Left ventricle myocardium superior (tissue), 1 donor: ENCODE measurements at regions not wholly inside any gene's neighbourhood (a gene's known extent, or its start where the extent isn't known, plus 50 kb on each side); places are given as distances from the start of the nearest gene placed in this dataset.

Source experiments
- ATAC-seq: fragments of 200-7000 bp; cut with Tn5 transposase; one replicate; pipeline ENCODE4 v1.9.1; 2020; ENCODE audit warnings: mild to moderate bottlenecking, moderate library complexity
- DNase-seq: peaks from one replicate; pipeline ENCODE4 v3.0.0-alpha.2; 2020
- intact Hi-C: fragments of 100-400 bp; cut with micrococcal nuclease; formaldehyde crosslinking; loops from one replicate; pipeline ENCODE4 v1.11.0; 2022
- donor health status: DM: no; HTN: yes; CAD: no; lungs with severe emphysema.

- DNase-seq (no peak), ATAC-seq (no peak)
- intact Hi-C loops, result no loop called here
These were observed 133.0 kb upstream of the CELF4 start for GRCh38 chr18:37698508-37699040.

DNA sequence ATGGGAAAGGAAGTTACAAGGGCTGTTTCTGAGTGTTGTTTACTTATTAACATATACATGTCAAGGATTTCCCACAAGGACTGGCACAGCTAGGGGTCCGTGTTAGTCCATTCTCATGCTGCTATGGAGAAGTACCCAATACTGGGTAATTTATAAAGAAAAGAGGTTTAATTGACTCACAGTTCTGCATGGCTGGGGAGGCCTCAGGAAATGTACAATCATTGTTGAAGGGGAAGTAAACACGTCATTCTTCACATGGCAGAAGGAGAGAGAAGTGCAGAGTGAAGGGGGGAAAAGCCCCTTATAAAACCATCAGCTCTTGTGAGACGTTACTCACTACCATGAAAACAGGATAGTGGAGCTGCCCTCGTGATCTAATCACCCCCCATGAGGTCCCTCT, 128.9 kb upstream of the CELF4 start:
- DNase-seq, result no peak
- intact Hi-C loops, result no loop called here
- ATAC-seq, result no peak

GRCh38 chr18:37691162-37691561, 125.6 kb upstream of the CELF4 start:
- no peak for ATAC-seq

DNA sequence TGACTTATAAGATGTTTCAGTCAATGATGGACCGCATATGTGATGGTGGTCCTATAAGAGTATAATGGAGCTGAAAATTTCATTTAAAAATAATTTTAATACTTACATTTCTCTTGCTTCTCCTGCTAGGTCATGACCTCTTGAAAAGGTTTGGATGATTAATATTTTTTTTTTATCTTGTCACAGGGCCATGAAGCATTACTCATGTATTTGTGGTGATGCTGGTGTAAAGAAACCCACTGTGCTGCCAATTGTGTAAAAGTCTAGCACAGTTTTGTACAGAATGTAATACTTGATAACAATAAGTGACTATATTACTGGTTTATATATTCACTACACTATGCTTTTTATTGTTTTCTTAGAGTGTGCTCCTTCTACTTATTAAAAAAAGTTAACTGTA, 124.2 kb upstream of the CELF4 start:
- intact Hi-C loops, result no loop called here
- DNase-seq, result no peak
- ATAC-seq, result no peak

More at GRCh38 chr18:37691162-37691561, 125.6 kb upstream of the CELF4 start:
- DNase-seq, result no peak
- intact Hi-C loops, result no loop called here

GRCh38 chr18:37684590-37684989, 119.0 kb upstream of the CELF4 start:
- ATAC-seq (no peak), DNase-seq (no peak)
- intact Hi-C loops, result no loop called here

- DNase-seq, result no peak
- intact Hi-C loops, result no loop called here
These were observed 118.6 kb upstream of the CELF4 start for GRCh38 chr18:37684183-37684582.

GRCh38 chr18:37680911-37681310, 115.3 kb upstream of the CELF4 start:
- DNase-seq (no peak), ATAC-seq (no peak)
- intact Hi-C loops, result no loop called here

More at GRCh38 chr18:37684183-37684582, 118.6 kb upstream of the CELF4 start:
- ATAC-seq, result no peak

DNA sequence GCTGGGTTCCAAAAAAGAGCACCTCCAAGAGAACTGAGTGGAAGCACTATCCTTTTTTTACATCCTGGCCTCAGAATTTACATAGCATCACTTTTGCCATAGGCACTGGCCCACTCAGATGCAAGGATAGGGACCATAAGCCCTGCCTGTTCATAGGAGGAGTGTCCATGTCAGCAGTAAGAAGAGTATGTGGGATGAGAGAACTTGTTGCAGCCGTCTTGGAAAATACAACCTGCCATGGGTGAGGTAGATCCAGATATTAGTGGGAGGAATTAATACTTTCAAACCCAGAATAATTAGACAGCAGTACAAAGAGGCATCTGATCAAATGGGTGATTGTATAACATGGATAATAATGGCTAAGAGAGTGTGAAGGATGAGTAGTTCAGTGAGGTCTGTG, 110.7 kb upstream of the CELF4 start:
- intact Hi-C loops, result no loop called here
- no peak for ATAC-seq

DNA sequence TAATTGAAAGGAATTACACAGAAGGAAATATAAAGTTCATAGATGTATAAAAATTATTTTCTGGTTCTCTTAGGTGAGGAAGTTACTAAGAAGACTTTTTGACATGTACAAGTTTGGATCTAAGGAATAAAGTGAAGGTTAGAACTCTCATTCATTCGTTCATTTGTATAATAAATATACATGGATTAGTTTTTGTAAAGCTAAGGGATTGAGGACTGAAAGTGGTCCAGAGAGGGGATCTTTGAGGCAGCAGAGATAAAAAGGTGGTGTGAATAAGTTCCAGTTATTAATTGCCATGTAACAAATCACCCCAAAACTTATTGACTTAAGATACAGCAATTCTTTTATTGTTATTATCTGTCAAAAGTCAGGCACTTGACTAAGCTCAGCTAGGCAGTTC, 110.1 kb upstream of the CELF4 start:
- ATAC-seq (no peak), DNase-seq (no peak)
- intact Hi-C loops, result no loop called here

More for the DNA sequence above, 110.7 kb upstream of the CELF4 start:
- DNase-seq, result no peak

DNA sequence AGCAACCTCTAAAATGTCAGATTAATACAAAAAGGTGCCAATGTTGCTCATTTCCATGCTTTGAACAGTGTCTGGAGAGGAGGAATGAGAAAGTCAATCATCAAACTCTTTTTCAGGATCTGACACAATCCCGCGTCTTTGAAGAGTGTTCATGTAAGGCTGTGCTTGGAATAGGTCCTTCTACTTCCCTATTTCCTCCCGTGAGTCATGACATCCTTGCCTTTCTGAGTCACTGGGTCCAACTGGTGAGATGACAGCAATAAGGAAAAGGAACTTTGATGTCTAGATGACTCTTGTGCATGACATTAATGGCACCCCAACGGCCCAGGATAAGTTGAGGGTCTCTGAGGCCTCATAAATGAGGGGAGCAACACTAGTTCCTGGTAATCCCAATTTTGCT, 109.0 kb upstream of the CELF4 start:
- no peak for ATAC-seq
- intact Hi-C loops, result no loop called here
- no peak for DNase-seq

DNA sequence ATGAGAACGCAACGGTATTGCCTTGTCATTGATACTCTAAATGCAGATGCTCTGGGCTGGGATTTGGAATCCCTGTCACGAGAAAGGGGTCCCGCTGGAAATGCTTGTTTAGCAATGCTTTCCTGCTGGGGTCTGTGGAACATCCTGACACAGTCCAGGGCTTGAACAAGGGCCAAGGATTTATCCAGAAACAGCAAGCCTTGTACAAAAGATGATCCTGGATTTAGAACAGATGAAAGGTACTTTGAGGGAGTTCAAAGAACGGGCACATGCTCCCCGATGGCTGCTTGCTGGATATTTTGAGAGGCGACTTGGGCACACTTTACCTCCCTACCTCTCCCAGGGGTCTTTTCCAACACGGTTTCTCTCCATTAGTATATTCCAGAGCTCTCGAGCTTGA, 108.1 kb upstream of the CELF4 start:
- ATAC-seq, result no peak
- no peak for DNase-seq
- intact Hi-C loops, result no loop called here

- DNase-seq (no peak), ATAC-seq (no peak)
- intact Hi-C loops, result no loop called here
These were observed 107.5 kb upstream of the CELF4 start for GRCh38 chr18:37672932-37673595.

DNA sequence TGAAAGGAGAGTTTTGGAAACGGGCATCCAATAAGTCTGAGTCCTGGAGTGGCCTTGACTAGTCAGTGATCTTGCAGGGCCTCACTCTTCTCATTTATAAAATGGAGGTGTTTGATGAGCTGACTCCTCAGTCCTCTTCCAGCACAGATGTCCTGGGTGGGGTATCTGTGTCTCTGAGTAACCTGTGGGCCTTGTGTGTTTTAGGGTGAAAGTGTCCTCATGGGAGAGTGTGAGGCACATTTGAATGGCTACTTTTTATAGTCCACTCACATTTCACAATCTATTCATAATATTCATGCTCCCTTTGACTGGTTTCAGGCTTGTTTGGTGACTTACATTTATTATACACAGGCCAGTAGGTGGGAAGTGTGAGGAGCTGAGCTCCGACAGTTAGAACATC, 106.4 kb upstream of the CELF4 start:
- intact Hi-C loops, result no loop called here
- ATAC-seq (no peak), DNase-seq (no peak)

DNA sequence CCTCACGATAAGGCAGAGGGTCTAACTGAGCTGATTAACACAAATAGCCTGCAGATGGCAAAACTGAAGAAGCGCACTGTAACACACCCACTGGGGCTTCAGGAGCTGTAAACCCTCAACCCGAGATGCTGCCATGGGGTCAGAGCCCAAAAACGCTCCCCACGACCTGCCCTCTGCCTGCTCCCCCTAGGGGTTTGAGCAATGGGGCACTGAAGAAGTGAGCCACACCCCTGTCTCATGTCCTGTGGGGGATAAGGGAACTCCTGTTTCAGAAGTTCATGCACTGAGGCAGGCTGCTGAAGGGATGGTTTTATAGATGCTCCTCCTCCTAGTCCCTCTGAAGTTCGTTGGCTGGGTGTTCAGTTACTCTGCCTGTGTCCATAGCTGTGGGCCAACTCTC, 105.9 kb upstream of the CELF4 start:
- intact Hi-C loops, result no loop called here
- ATAC-seq (no peak), DNase-seq (no peak)

- intact Hi-C loops, result no loop called here
- DNase-seq, result no peak
- no peak for ATAC-seq
These were observed 105.5 kb upstream of the CELF4 start for GRCh38 chr18:37671119-37671518.

DNA sequence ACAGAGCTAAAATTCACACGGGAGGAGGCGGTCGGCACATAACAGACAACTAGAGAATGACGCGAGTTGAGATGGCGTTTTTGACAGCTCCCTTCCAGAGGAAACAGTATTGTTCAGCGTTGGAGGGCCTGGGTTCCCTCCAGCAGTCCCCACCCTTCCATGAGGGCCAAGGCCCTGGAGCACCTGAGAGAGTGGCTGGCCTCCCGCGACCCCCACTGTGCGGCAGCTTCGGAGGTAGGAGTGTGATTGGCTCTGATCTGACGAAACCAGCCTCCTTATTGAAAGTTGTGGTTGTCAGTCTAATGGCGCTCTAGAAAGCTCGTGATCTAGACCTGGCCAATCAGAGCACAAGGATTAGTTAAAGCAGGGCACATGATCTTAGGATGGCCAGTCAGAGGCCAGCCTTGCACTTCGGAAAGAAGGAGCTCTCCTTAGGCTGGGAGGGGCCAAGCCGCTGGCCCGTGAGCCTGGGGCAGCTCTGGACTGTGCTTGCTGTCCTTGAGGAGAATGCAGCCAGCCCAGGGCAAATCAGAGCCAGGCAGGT, 104.5 kb upstream of the CELF4 start:
- ATAC-seq, result no peak
- intact Hi-C loops, result no loop called here
- DNase-seq, result no peak

GRCh38 chr18:37668971-37669747, 103.6 kb upstream of the CELF4 start:
- ATAC-seq, result no peak
- intact Hi-C loops, result no loop called here
- no peak for DNase-seq

- ATAC-seq (no peak), DNase-seq (no peak)
- intact Hi-C loops, result no loop called here
These were observed 102.2 kb upstream of the CELF4 start for GRCh38 chr18:37667836-37668235.

GRCh38 chr18:37666991-37667390, 101.4 kb upstream of the CELF4 start:
- no peak for ATAC-seq
- intact Hi-C loops, result no loop called here

GRCh38 chr18:37666451-37666850, 100.9 kb upstream of the CELF4 start:
- DNase-seq, result no peak
- ATAC-seq, result no peak
- intact Hi-C loops, result no loop called here

More at GRCh38 chr18:37666991-37667390, 101.4 kb upstream of the CELF4 start:
- DNase-seq, result no peak
